Endothelial cell of umbilical vein (primary cell): ENCODE measurements at regions not wholly inside any gene's neighbourhood (a gene's known extent, or its start where the extent isn't known, plus 50 kb on each side); places are given as distances from the start of the nearest gene placed in this dataset.

Experiments used
- BruUV-seq: library from RNA; stranded (reverse); fragments of 400-500 nt; replicated peaks from 2 replicates; lab custom pipeline; 2021; lab: Mats Ljungman, UMichigan
- CTCF ChIA-PET: fragments of 300-600, 350-600 bp; sonication (Branson Sonifier 250); formaldehyde crosslinking; loops from one replicate; lab custom pipeline; 2021; ENCODE audit warnings: antibody characterized with exemption, inconsistent platforms; lab: Charles Lee
- POLR2A ChIA-PET: fragments of 300-600, 350-600 bp; sonication (Branson Sonifier 250); formaldehyde crosslinking; loops from one replicate; lab custom pipeline; 2021; ENCODE audit warnings: antibody characterized with exemption, inconsistent platforms; lab: Charles Lee
- DNase-seq: peaks from one replicate; pipeline ENCODE4 v3.0.0-alpha.2; 2011; ENCODE audit warnings: low read depth, low spot score
- FAIRE-seq: peaks from 2 replicates; lab custom pipeline; 2011; peaks lifted over from hg19 to GRCh38; lab: Jason Lieb, UNC
- H2AFZ ChIP-seq: 2 replicates; pipeline ENCODE4 v1.6.0; 2012; ENCODE audit warnings: low read depth, low read length, control low read depth, inconsistent platforms
- H3K27ac ChIP-seq: 2 replicates; pipeline ENCODE4 v1.5.1; 2011; ENCODE audit warnings: low read depth, mild to moderate bottlenecking, control low read depth, low read length, moderate library complexity; ENCODE audit not compliant: insufficient read depth
- H3K27me3 ChIP-seq, 2 experiments: 2 replicates each; pipeline versions ENCODE4 v1.6.0 to v1.6.1; 2011; ENCODE audit warnings: low read length in 2 of 2, mixed read lengths in 1 of 2; ENCODE audit not compliant: control insufficient read depth in 2 of 2, insufficient read depth in 2 of 2
- H3K36me3 ChIP-seq, 2 experiments: 2 replicates in 1 of 2; 3 replicates in 1 of 2; pipeline ENCODE4 v1.5.1; 2011; ENCODE audit warnings: low read length in 2 of 2, mild to moderate bottlenecking in 1 of 2, moderate library complexity in 1 of 2; ENCODE audit not compliant: control insufficient read depth in 2 of 2, insufficient read depth in 2 of 2; ENCODE audit errors: extremely low read depth in 1 of 2
- H3K4me1 ChIP-seq: 3 replicates; pipeline ENCODE4 v1.5.1; 2011; ENCODE audit warnings: mild to moderate bottlenecking, low read length; ENCODE audit not compliant: control insufficient read depth, insufficient read depth; ENCODE audit errors: extremely low read depth
- H3K4me2 ChIP-seq: 2 replicates; pipeline ENCODE4 v1.6.1; 2011; ENCODE audit warnings: low read length, control low read depth, mixed read lengths; ENCODE audit not compliant: insufficient read depth
- H3K4me3 ChIP-seq, 3 experiments: fragments of 200-600 bp in 1 of 3; sonication (generic), shearing (Covaris generic) in 1 of 3; replicated peaks in 1 of 3; 2 replicates each; pipeline ENCODE4 v1.5.1; 2011 to 2016; ENCODE audit warnings: control low read depth in 3 of 3, low read length in 3 of 3, mild to moderate bottlenecking in 2 of 3, inconsistent platforms in 1 of 3, low read depth in 1 of 3, moderate library complexity in 1 of 3; ENCODE audit not compliant: insufficient read depth in 1 of 3
- H3K79me2 ChIP-seq: 2 replicates; pipeline ENCODE4 v1.6.0; 2012; ENCODE audit warnings: low read length, inconsistent platforms; ENCODE audit not compliant: control insufficient read depth, insufficient read depth
- H3K9ac ChIP-seq: replicated peaks from 2 replicates; pipeline ENCODE3; 2011; ENCODE audit warnings: low read length, control low read depth; ENCODE audit not compliant: insufficient read depth; ENCODE audit errors: extremely low read depth
- H3K9me1 ChIP-seq: replicated peaks from 3 replicates; pipeline ENCODE4 v1.6.0; 2011; ENCODE audit warnings: mild to moderate bottlenecking, low read length; ENCODE audit not compliant: control insufficient read depth, insufficient read depth; ENCODE audit errors: extremely low read depth
- H3K9me3 ChIP-seq: replicated peaks from 2 replicates; pipeline ENCODE4 v1.5.1; 2012; ENCODE audit warnings: low read length, inconsistent platforms; ENCODE audit not compliant: control insufficient read depth, insufficient read depth
- H4K20me1 ChIP-seq: replicated peaks from 2 replicates; pipeline ENCODE3; 2011; ENCODE audit warnings: mild to moderate bottlenecking, low read length; ENCODE audit not compliant: control insufficient read depth, insufficient read depth; ENCODE audit errors: extremely low read depth
- CTCF ChIP-seq, 2 donors: IDR thresholded peaks; 1 replicate in 1 of 2; 2 replicates in 1 of 2; pipeline ENCODE4 v1.5.1; 2011; ENCODE audit warnings: low read length in 2 of 2, mild to moderate bottlenecking in 2 of 2, moderate library complexity in 2 of 2, control low read depth in 1 of 2, inconsistent platforms in 1 of 2, low read depth in 1 of 2; ENCODE audit not compliant: insufficient read depth in 1 of 2; ENCODE audit errors: extremely low read depth in 1 of 2
- EZH2 ChIP-seq: IDR thresholded peaks from 2 replicates; pipeline ENCODE4 v1.6.1; 2012; ENCODE audit warnings: borderline replicate concordance, low read depth, mild to moderate bottlenecking, moderate library complexity, low read length, inconsistent platforms; ENCODE audit not compliant: severe bottlenecking
- FOS ChIP-seq: IDR thresholded peaks from 2 replicates; pipeline ENCODE4 v1.6.1; 2011; ENCODE audit warnings: mild to moderate bottlenecking, low read length, moderate library complexity, borderline replicate concordance; ENCODE audit not compliant: insufficient read depth
- GATA2 ChIP-seq: IDR thresholded peaks from 2 replicates; pipeline ENCODE4 v1.7.0; 2011; ENCODE audit warnings: low read depth, mild to moderate bottlenecking, moderate library complexity, mixed read lengths, low read length; ENCODE audit not compliant: insufficient read length, insufficient read depth
- JUN ChIP-seq: IDR thresholded peaks from 2 replicates; pipeline ENCODE4 v1.6.1; 2011; ENCODE audit warnings: borderline replicate concordance, low read depth; ENCODE audit not compliant: insufficient read length, insufficient read depth
- MAX ChIP-seq: IDR thresholded peaks from 2 replicates; pipeline ENCODE4 v1.6.1; 2011; ENCODE audit not compliant: insufficient read depth, insufficient read length
- MYC ChIP-seq: IDR thresholded peaks from one replicate; pipeline ENCODE4 v1.6.1; 2011; ENCODE audit warnings: mild to moderate bottlenecking, low read depth, low read length
- POLR2A ChIP-seq: IDR thresholded peaks from 2 replicates; pipeline ENCODE4 v1.6.1; 2012; ENCODE audit warnings: low read depth, mild to moderate bottlenecking, control low read depth, low read length
- POLR2AphosphoS5 ChIP-seq: IDR thresholded peaks from 2 replicates; pipeline ENCODE4 v1.6.1; 2012; ENCODE audit warnings: low read depth, mild to moderate bottlenecking, control low read depth, low read length, moderate library complexity; ENCODE audit not compliant: insufficient read depth
- dilution Hi-C: fragments of 300-500 bp; cut with MboI; formaldehyde crosslinking; loops from one replicate; pipeline ENCODE4 v1.15.0; 2019; ENCODE audit warnings: low sequenced_read_pairs; ENCODE audit not compliant: extremely low pct_ligation_motif_present
- intact Hi-C: fragments of 100-400 bp; cut with micrococcal nuclease; formaldehyde crosslinking; loops from one replicate; pipeline ENCODE4 v1.10.0; 2022

GRCh38 chr2:20148426-20148922 is 76.5 kb downstream of the SDC1 start:
- H2AFZ ChIP-seq, result peak overlapping the region; percentile 83
- no peak overlapping the region for H3K9ac ChIP-seq
- no peak for FAIRE-seq
- H3K79me2 ChIP-seq, result no peaks in the 10 kb centered on the region
- CTCF ChIA-PET, result interaction anchor here (0.7 to 2.1 kb wide), 9 partner anchors 8 to 193 kb away, joined by 3 to 7 read pairs (median 4); partner anchors contain the start of gene SDC1
- peak overlapping the region; percentile 75 for H3K4me2 ChIP-seq
- H3K36me3 ChIP-seq, result no peaks in the 10 kb centered on the region
- H3K27ac ChIP-seq, result peak overlapping the region; percentile 43
- dilution Hi-C loops (no loop called here), intact Hi-C loops (no loop called here)
- peaks cover 22% of the 10 kb centered on the region for H3K4me1 ChIP-seq
- BruUV-seq, result no TSS peak
- no peaks in the 10 kb centered on the region for H4K20me1 ChIP-seq
- TF ChIP-seq POLR2A (no peak), POLR2AphosphoS5 (no peak), EZH2 (no peak), JUN (no peak), CTCF (IDR thresholded peaks at IDR 0.05; ENCODE audit: extremely low read depth in 1 of 2, insufficient read depth in 1 of 2, low read depth in 1 of 2, low read length in 2 of 2) (no peak), FOS (no peak), GATA2 (no peak), MYC (no peak), MAX (no peak)
- no peaks in the 10 kb centered on the region for H3K9me3 ChIP-seq
- H3K9me1 ChIP-seq, result no peaks in the 10 kb centered on the region
- POLR2A ChIA-PET, result no interaction called here
- H3K4me3 ChIP-seq, result no peak overlapping the region
- no peak for DNase-seq
- H3K27me3 ChIP-seq, result no peaks in the 10 kb centered on the region
